ENCODE measurements at regions not wholly inside any gene's neighbourhood (a gene's known extent, or its start where the extent isn't known, plus 50 kb on each side); places are given as distances from the start of the nearest gene placed in this dataset.

GRCh38 chr5:5658889-5659465 is 236.5 kb downstream of the ICE1 start:
- no peak for DNase-seq

DNA sequence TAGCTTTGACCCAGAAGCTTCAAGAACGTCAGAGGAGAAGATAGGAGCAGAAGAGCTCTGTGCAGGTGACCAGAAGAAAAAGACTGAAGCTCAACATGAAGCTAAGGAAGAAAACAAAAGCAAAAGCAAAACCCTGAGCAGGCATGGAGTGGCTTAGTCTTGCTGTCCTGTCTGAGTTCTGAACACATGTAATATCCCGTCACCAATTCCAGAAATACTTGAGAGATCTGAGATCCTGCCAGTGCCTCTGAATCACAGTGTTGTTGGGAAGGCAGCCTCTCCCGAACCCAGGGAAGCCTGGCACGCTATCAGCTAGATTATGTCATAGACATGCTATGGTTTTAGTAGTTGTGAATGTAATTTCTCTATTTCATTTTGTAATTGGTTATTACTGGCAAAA is 235.7 kb downstream of the ICE1 start:
- no peak for DNase-seq

DNA sequence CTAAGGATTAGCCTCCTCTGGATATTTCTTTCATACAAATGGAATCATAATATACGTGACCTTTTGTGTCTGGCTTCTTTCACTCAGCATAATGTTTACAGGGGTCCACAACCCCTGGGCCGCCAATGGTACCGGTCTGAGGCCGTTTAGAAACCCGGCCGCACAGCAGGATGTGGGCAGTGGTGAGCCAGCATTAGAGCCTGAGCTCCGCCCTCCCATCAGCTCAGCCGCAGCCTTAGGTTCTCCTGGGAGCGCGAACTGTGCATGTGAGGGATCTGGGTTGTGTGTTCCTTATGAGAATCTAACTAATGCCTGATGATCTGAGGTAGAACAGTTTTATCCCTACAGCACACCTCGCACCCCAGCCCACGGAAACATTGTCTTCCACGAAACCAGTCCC is 229.7 kb downstream of the ICE1 start:
- DNase-seq, result no peak

GRCh38 chr5:5650949-5651348 is 228.5 kb downstream of the ICE1 start:
- DNase-seq, result no peak

DNA sequence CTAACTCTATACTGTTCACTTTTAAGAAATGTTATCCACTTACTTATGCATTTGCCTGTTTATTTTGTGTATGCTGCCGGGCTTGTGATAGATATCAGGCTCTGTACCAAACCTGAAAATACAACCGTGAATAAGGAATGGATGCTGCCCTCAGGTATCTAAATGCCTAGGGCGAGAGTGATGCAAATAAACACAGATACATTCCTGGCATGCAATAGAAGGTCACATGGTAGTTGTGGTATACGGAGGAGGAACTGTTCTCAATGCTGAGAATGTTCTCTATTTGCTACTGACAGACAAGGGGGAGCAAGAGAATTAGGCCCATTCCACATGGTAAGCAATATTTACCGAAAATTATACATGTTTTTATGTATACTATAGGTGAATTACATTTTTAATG is 227.8 kb downstream of the ICE1 start:
- no peak for DNase-seq

DNA sequence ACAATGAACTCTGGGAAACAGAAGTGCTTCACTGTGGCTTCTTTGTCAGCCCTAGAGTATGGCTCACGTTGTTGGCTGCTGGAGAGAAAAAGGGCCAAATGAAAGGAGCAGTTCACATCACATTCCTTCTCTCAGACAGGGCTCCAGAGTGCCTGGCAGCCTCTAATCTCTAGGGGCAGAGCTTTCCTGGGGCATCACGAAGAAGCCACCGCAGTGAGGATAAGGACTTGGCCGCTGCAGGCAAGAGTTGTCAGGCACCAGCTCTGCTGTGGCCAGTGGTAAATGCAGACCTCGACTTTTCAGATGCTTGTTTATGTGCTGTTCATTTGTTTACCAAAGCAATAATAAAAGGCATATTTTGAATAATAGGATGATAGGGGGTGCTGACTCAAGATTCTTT is 227.2 kb downstream of the ICE1 start:
- DNase-seq, result no peak

GRCh38 chr5:5648694-5649093 is 226.2 kb downstream of the ICE1 start:
- DNase-seq, result no peak

- DNase-seq, result no peak
Observed at GRCh38 chr5:5645891-5646290, 223.4 kb downstream of the ICE1 start.

DNA sequence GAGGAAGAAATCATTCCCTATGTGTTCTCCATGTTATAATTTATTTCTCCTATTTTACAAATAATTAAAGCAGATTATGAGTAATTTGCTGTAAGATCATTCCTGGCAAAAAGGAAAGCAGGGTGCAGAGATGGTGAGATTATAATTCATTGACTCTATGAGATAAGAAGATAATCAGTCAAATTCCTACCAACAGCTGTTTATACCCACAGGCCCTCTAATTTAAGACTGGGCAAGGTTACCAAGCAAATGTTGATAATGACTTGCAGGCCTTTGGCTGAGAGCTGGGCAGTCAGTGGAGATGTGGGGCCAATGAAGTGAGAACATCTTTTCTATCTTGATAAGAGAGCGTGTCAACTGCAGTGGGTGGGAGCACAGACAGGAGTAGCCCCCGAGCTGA is 222.7 kb downstream of the ICE1 start:
- no peak for DNase-seq

GRCh38 chr5:5644249-5644648 is 221.8 kb downstream of the ICE1 start:
- no peak for DNase-seq

DNA sequence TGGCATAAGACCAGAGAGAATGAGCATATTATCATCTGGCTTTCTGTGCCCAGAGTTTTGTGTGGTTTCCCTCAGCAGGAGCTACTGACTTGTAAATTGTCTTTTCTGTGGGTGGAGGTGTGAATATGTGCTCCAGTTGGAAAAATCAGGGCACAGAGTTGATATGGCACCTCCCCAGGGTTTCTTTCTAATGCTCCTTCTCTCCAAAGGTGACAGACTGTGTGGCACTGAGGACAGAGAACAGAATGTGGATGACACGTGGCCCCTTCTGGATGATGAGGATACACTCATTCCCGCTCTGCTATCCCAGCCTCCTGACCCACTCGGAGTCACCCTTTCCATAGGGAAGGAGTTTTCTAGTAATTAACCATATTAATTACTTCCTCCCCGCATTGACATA is 221.0 kb downstream of the ICE1 start:
- no peak for DNase-seq

DNA sequence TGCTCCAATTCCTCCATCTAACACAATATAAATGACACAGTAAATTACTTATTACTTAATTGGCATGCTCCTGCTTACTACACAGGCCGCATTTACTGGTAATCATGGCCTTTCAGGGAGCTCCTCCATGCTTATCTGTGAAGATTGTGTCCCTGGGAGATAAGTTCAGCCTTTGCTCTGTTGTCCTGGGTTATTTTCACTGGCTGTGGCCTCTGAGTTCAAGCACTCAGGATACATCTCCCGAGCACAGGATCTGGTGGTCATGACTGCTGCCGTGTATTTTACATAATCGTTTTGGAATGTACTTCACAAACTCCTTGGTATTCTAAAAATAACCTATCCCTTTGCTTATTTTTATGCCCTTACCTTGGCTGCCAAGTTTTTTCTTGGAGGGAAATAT is 215.7 kb downstream of the ICE1 start:
- DNase-seq, result no peak

DNA sequence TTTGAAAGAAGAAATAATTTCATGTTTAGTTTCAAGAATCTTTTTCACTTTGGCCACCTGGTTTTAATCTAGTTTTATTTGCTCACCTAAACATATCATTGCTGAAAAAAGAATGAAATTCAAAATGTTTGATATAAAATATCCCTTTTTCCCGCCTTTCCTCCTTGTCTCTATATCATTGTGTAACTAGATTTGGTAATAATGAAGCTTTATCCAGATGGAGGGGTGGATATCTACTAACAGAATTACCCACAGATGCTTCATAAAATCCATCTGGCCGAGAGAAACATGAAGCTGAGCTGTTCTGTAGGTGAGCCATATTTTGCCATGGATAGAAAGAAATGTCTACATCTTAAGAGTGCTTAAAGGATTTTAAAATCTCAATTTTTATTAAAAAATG is 214.7 kb downstream of the ICE1 start:
- no peak for DNase-seq

DNA sequence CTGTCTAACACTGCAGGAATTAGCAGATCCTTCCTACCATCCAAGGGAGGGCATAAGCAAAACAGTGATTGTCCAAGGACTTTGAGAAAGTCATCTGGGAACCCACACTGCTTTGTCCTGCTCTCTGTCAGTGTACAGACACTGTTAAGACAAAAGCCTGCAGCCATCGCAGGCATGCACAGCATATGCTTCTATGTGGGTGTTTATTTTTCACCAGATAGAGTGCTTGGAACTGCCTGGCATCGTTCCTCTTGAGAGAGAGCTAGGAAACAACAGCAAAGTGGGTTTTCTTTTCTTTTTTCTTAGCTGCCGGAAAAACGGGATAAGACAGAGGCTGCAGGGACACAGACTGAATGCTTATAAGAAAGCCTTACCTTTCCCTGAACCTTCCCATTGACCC is 212.3 kb downstream of the ICE1 start:
- DNase-seq, result no peak

- no peak for DNase-seq
Observed at GRCh38 chr5:5633579-5633978, 211.1 kb downstream of the ICE1 start.

GRCh38 chr5:5632678-5633077 is 210.2 kb downstream of the ICE1 start:
- DNase-seq, result no peak

- no peak for DNase-seq
Observed at GRCh38 chr5:5629607-5629978, 207.1 kb downstream of the ICE1 start.

DNA sequence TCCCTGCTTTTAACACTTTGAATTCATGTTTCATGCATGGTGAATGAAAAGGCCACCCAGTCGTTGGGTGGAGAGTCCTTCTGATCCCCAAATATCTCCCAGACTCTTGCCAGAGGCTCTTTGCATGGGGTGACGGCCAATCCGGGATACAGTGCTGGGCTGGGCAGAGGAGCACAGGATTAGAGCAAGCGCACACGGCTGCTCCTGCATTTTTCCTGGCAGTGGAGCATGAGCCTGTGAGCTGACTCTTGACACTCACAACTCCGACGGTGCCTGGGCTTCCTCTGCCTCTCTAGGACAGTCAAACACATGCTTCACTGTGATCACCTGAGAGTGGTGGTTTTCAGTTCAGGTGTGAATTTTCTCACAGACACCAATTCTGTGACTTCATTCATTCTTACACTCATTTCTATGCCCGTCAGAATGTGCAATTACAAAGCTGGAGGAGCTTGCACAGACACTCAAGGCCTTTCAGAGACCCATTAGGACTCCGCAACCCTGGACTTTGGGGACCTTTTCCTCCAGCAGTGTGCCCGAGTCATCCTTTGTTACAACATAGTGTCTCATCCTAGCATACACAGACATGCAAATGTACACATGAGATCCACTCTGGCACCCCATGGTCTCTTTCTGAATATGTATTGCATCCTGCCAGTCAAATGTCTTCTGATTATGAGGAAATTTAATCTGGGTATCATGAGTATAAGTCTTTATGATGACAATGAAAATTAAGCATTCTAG is 206.6 kb downstream of the ICE1 start:
- DNase-seq, result no peak

DNA sequence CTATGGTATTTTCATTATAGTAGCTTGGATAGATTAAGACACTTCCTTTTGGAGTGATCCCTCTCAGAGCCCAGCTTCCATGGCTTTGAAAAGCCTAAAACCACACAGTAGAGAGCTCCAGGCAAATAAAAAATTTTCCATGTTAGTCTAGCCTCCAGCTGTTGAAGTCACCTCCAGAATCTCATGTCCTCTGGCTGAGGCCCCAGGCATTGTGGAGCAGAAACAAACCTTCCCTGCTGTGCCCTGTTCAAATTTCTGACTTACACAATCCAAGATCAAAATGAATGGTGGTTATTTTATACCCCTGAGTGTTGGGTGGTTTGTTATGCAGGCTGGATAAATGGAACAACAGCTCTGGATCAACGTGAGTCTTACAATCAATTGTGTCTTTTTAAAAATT is 203.9 kb downstream of the ICE1 start:
- no peak for DNase-seq

GRCh38 chr5:5625491-5625890 is 203.0 kb downstream of the ICE1 start:
- DNase-seq, result no peak

DNA sequence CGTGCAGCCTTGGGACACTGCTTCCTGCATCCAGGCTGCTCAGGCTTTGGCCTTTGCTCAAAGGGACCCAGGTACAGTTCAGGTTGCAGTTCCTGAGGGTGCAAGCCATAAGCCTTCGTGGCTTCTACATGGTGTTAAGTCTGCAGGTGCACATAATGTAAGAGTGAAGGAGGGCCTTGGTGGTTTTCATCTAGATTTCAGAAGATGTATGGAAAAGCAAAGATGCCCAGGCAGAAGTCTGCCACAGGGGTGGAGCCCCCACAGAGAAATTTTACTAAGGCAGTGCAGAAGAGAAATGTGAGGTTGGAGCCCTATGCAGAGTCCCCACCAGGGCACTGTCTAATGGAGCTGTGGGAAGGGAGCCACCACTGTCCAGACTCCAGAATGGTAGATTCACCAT is 200.9 kb downstream of the ICE1 start:
- DNase-seq, result no peak

DNA sequence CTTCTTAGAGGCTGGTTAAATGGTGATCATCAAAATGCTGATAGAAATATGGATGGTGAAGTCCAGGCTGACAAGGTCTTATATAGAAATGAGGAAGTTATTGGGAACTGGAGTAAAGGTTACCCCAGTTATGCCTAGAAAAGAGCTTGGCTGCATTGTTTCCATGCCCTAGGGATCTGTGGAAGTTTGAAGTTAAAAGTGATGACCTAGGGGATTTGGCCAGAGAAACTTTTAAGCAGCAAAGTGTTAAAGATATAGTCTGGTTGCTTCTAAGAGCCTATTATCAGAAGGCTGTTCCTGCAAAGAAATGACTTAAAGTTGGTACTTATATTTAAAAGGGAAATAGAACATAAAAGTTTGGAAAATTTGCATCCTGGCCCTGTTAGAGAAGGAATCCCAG is 200.3 kb downstream of the ICE1 start:
- DNase-seq, result no peak

DNA sequence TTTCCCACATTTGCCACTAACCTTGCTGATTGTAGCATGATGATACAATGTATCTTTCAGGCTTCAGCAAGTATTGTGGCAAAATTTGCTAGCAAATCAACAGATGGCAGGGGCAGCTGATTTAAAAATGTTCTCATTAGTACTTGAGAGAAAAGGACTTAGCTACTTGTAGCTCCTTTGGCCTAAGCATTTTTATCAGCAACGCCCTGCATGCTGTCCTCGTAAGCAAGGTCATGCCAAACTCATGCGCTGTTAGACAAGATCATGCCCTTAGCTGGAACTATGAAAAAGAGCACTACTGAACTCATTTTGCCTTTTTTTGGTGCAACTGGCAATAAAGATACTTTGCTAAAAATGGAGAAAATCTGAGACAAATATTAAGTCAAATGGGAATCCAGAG is 197.1 kb downstream of the ICE1 start:
- DNase-seq, result no peak

DNA sequence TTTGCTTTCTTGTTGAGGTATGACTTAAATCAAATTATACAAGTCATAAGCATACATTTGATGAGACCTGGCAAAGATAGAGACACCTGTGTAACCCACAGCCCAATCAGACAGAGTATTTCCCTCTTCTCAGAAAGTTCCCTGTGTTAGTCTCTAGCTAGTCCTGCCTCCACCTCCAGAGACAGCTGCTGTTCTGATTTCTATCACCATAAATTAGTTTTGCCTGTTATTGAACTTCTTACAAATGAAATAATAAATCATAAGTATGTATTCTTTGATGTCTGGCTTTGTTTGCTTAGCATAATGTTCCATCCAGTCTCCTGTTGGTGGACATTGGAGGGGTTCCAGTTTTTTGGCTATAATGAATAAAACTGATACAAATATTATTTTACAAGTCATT is 194.5 kb downstream of the ICE1 start:
- DNase-seq, result no peak

- DNase-seq, result no peak
Observed at GRCh38 chr5:5616247-5616895, 193.9 kb downstream of the ICE1 start.
